ENCODE measurements at regions not wholly inside any gene's neighbourhood (a gene's known extent, or its start where the extent isn't known, plus 50 kb on each side); places are given as distances from the start of the nearest gene placed in this dataset.
A peak's percentile ranks its signal among the peaks of the same experiment; 100 is the strongest.

DNA sequence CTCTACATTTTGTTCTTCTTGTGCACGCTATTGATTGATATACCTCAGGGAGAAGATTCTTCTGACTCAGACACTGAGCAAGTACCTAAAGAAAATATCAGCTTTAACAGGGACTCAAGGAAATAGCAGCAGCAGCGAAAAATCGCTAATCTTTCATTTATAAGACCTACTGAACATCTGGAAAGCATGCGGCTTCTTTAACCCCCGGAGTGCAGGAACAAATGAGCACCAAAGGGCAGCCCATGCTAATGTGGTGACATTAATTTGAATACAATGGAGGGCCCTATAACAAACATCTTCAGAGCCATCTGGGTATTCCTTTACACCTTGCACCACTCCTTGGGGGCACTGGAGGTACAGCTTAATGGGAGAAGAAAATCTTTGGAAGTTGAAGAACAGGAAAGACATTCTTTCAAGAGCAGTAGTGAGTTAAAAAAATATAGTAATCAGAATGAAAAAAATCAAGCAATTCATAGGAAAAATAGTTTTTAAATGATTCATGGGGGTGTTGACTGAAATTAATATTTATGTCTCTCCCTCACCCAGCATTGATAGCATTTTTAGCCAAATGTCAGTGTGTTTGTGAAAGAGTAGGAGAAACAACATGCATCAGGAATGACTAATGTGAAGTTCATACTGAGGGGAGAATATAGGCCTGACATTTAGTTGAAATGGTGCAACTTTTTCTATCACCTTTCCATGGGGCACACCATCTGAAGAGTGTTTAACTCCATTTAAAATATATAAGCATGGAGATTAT is 281.7 kb downstream of the HRH4 start:
- DNase-seq, result no peak

GRCh38 chr18:24754583-24755253 is 294.3 kb downstream of the HRH4 start:
- DNase-seq, result peak; percentile 51

DNA sequence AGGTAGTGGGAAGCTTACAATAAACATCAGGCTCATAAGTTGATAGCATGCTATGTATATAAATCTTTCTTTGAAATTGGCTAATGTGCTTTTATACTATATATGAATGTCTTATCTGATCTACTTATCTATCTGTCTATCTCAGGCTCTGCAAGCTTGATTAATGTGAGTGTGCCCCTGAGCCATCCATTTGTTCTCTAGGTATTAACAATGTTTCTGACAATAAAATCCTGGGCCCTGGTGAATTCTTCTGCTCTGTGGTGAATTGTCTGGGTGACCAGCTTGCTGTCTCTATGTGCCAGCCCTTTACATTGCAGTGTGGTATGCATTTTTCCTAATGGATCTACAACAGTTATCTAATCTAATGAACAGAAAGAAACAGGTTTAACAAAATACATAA is 295.9 kb downstream of the HRH4 start:
- DNase-seq, result no peak

GRCh38 chr18:24757134-24757533 is 296.7 kb downstream of the HRH4 start:
- DNase-seq, result no peak

- no peak for DNase-seq
Observed at GRCh38 chr18:24761765-24762164, 301.3 kb downstream of the HRH4 start.

DNA sequence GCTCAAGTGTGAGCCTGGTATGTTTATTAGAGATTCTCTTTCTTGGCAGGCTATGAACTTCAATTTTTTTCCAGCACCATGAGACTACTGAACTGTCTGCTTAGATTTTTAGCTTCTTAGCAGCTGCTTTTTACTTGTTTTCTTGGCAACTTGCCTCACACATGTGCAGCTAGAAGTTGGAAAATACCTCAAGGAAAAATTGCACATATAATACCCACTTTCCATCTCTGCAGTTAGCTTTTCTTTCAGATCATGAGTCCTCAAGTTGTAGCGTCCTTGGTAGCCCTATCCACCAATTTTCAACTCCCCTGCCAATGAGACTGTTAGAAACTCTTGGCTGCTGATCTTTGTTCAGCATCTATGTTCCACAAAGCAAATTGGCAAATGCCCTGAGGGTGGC is 302.1 kb downstream of the HRH4 start:
- DNase-seq, result no peak

DNA sequence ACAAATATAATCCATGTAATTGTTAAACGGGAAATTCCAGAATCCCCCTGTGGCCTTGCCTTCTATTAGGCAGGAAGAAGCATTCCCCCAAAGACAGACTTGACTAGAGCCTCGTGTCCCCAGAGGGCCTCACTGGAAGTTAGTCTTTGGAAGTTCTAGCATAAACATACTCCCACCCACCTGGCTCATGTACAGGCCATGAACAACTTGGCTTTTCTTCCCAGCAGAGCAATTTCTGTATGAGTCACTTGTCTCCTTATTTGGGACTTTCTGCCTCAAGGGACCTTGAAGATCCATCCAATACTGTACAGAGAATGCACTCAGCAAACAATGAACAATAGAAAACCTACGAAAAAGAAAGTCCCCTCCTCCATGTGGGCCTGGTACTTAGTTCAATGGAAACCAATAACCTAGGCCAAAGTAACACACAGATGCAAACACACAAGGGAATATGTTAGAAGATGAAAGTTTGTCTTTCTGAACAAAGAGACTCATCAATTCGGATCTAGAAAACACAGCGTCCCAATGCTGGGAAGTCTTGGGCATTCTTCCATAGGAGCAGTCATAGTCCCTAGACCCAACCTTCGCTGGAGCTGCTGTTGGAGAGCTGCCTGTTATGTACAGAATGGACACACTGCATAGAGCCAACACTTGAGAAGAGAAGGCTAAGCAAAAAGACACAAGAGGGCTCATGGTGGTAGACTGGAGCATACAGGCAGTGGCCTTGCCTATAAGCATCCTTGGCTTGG is 303.5 kb downstream of the HRH4 start:
- DNase-seq, result peak; percentile 52

GRCh38 chr18:24764766-24765165 is 304.3 kb downstream of the HRH4 start:
- DNase-seq, result no peak

DNA sequence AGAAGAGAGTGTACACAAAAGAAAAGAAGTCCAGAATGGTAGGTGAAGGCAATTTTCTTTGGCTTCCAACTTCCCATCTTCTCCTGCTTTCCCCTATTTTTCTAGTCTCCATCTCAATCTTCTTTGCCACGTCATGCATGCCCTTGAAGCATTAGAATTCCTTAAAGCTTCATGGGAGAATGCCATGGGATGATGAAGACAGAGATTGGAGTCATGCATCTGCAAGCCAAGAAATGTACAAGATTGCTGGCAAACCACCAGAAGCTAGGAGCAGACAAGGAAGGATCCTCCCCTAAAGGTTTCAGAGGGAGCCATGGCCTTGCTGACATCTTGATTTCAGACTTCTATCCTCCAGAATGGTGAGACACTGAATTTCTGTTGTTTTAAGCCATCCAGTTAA is 305.9 kb downstream of the HRH4 start:
- no peak for DNase-seq

GRCh38 chr18:24770311-24771024 is 310.0 kb downstream of the HRH4 start:
- no peak for DNase-seq

- DNase-seq, result no peak
Observed at GRCh38 chr18:24771300-24771699, 310.9 kb downstream of the HRH4 start.

DNA sequence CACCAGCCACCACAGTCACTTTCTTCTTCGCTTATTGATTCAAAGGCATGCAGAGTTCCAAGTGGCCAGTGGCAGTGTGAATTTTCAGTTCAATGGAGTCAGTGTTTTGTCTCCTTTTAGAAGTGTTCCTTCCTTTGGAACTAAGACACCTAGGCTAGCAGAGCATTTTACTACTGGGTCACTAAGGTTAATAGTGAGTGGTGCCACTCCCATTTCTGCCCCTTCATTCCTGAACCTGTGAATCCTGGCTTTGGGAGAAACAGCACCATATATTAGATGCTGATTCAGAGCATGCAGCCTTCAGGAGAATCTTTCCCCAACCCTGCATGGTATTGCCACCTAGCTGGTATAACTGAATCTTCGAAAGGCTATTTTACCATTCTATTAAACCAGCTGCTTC is 312.7 kb downstream of the HRH4 start:
- no peak for DNase-seq

DNA sequence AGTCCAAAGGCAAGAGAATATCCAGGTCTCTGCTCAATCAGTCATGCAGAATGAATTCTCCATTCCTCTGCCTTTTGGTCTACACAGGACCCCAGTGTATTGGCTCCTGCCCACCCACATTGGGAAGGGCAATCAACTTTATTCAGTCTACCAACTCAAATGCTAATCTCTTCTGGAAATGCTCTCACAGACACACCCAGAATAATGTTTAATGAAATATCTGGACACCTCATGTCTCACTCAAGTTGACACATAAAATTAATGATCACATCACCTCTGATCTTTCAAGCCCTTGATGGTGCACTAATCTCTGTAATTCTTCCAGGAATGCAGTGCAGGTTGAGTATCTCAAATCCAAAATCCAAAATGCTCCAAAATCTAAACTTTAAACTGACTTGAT is 315.6 kb downstream of the HRH4 start:
- no peak for DNase-seq

DNA sequence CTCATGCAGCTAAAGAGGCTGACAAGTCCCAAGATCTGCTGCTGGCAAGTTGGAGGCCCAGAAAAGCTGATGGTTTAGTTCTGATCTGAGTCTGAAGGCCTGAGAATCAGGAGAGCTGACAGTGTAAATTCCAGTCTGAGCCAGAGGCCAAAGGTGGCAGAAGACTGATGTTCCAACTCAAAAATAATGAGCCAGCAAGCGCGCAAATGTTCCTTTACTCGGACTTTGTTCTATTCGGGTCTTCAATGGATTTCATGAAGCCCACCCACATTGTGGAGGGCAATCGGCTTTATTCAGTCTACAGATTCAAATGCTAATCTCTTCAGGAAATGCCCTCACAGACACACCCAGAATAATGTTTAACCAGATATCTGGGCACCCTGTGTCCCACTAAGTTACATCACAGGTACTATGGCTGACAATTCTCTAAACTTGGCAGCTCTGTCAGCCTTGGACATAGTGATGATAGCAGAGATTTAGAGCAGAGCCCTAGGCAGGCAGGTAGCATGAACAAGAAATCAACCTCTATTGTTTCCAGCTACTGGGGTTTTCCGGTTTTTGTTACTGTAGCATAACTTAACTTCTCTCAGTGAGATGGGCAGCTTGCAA is 318.5 kb downstream of the HRH4 start:
- no peak for DNase-seq

GRCh38 chr18:24782566-24782965 is 322.1 kb downstream of the HRH4 start:
- no peak for DNase-seq

- no peak for DNase-seq
Observed at GRCh38 chr18:24785019-24785418, 324.6 kb downstream of the HRH4 start.

GRCh38 chr18:24786027-24786426 is 325.6 kb downstream of the HRH4 start:
- no peak for DNase-seq

GRCh38 chr18:24790347-24790746 is 329.9 kb downstream of the HRH4 start:
- DNase-seq, result no peak

DNA sequence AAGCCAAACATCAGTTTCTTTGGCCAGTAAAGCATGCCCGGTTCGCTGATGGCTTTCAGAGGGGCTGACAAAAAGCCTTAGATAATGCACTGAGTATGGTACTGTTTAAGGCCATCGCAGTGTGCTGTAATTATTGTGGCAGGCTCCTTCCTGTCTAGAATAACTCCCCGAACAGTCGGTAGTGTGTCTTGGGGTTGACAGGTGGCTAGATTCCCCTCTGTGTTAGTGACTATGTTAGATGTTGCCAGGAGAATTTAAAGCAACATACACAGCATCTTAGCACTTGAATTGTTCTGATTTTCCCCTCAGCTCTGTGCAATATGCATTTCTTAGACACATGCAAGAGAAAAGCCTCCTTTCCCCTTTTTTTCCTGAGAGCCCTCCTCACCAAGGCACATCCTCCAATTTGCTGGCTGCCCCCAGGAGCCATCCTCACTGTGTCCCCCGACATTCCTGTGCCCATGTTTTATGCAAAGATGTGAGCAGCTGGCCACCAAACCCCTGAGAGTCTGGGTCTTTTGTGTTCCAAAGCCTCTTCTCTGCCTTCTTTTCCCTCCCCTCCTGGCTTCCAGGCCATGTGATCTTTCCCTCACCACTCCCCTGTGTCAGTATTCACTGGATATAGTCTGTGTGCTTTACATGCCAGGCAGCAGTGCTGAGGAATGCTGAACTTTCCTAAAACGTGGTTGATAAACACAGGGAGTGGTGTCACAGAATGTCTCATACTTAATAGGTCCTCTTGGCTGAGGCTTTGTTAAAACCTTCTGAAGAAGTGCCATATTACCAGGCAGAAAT is 331.5 kb downstream of the HRH4 start:
- peak; percentile 43 for DNase-seq

- no peak for DNase-seq
Observed at GRCh38 chr18:24793742-24794141, 333.3 kb downstream of the HRH4 start.

DNA sequence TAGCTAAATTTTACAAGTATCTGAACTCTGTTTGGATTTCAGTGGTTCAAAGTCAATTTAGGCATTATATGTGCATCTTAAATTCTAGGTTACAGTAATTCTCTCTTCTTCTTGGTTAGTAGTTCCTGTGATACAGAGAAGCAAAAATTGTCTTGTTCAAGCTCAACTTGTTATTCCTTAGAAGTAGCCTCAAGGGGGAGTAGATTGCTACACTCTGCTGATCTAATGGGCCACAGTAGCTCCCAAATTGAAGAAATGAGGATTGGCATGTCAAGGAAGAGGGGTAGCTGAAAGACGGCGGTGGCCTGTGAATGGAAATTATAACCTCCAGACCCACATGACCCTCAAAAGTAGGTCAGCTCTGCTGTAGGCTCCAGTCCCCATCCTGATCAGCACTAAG is 334.7 kb downstream of the HRH4 start:
- DNase-seq, result no peak

- DNase-seq, result no peak
Observed at GRCh38 chr18:24797981-24798380, 337.5 kb downstream of the HRH4 start.

All from left hindlimb (tissue), 1 donor.